ENCODE measurements at regions not wholly inside any gene's neighbourhood (a gene's known extent, or its start where the extent isn't known, plus 50 kb on each side); places are given as distances from the start of the nearest gene placed in this dataset.

GRCh38 chr9:86757382-86757720 is 190.0 kb downstream of the GAS1 start:
- no peak for TF ChIP-seq CREB5 (CRISPR knock-in tag; IDR thresholded peaks at IDR 0.05; ENCODE audit: low read depth)
- TF ChIP-seq GLIS3 (CRISPR knock-in tag; IDR thresholded peaks at IDR 0.05), result no peak
- TF ChIP-seq ZFP30 (CRISPR knock-in tag; IDR thresholded peaks at IDR 0.05), result no peak
- no peak for TF ChIP-seq OSR1 (CRISPR knock-in tag; IDR thresholded peaks at IDR 0.05)
- TF ChIP-seq, protein P1, sequence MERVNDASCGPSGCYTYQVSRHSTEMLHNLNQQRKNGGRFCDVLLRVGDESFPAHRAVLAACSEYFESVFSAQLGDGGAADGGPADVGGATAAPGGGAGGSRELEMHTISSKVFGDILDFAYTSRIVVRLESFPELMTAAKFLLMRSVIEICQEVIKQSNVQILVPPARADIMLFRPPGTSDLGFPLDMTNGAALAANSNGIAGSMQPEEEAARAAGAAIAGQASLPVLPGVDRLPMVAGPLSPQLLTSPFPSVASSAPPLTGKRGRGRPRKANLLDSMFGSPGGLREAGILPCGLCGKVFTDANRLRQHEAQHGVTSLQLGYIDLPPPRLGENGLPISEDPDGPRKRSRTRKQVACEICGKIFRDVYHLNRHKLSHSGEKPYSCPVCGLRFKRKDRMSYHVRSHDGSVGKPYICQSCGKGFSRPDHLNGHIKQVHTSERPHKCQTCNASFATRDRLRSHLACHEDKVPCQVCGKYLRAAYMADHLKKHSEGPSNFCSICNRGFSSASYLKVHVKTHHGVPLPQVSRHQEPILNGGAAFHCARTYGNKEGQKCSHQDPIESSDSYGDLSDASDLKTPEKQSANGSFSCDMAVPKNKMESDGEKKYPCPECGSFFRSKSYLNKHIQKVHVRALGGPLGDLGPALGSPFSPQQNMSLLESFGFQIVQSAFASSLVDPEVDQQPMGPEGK (CRISPR knock-in tag; IDR thresholded peaks at IDR 0.05; ENCODE audit: borderline replicate concordance), result no peak
- TF ChIP-seq, protein P2, sequence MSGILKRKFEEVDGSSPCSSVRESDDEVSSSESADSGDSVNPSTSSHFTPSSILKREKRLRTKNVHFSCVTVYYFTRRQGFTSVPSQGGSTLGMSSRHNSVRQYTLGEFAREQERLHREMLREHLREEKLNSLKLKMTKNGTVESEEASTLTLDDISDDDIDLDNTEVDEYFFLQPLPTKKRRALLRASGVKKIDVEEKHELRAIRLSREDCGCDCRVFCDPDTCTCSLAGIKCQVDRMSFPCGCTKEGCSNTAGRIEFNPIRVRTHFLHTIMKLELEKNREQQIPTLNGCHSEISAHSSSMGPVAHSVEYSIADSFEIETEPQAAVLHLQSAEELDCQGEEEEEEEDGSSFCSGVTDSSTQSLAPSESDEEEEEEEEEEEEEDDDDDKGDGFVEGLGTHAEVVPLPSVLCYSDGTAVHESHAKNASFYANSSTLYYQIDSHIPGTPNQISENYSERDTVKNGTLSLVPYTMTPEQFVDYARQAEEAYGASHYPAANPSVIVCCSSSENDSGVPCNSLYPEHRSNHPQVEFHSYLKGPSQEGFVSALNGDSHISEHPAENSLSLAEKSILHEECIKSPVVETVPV (CRISPR knock-in tag; IDR thresholded peaks at IDR 0.05), result no peak
- TF ChIP-seq ZNF8 (CRISPR knock-in tag; IDR thresholded peaks at IDR 0.05), result no peak
- no peak for TF ChIP-seq POU6F1 (CRISPR knock-in tag; IDR thresholded peaks at IDR 0.05; ENCODE audit: borderline replicate concordance, low read depth)
- TF ChIP-seq TCF4 (CRISPR knock-in tag; IDR thresholded peaks at IDR 0.05; ENCODE audit: borderline replicate concordance), result no peak
- TF ChIP-seq ZNF70 (CRISPR knock-in tag; IDR thresholded peaks at IDR 0.05), result no peak
